Adrenal gland (tissue), 9 donors: ENCODE measurements at regions not wholly inside any gene's neighbourhood (a gene's known extent, or its start where the extent isn't known, plus 50 kb on each side); places are given as distances from the start of the nearest gene placed in this dataset.
A peak's percentile ranks its signal among the peaks of the same experiment; 100 is the strongest.

Experiments used
- DNase-seq, 7 donors: peaks; one replicate each; pipeline ENCODE4 v3.0.0-alpha.2; 2019 to 2020
- H3K27ac ChIP-seq, 5 donors: fragments of 200-600 bp; sonication (generic) in 4 of 5; 1 replicate in 3 of 5; 2 replicates in 2 of 5; pipeline versions ENCODE4 v1.5.1 to v1.8.0; 2016 to 2020; ENCODE audit warnings: mild to moderate bottlenecking in 1 of 5
- H3K27me3 ChIP-seq: fragments of 200-600 bp; 2 replicates; pipeline ENCODE4 v1.8.0; 2021
- H3K36me3 ChIP-seq, 2 donors: fragments of 200-600 bp; replicated peaks in 1 of 2; 1 replicate in 1 of 2; 2 replicates in 1 of 2; pipeline versions ENCODE4 v1.5.1 to v1.8.0; 2018 to 2022
- H3K4me1 ChIP-seq, 2 donors: fragments of 200-600 bp; replicated peaks in 1 of 2; 1 replicate in 1 of 2; 2 replicates in 1 of 2; pipeline versions ENCODE4 v1.5.1 to v1.8.0; 2018 to 2021
- H3K4me3 ChIP-seq, 4 donors: fragments of 200-600 bp; sonication (generic) in 3 of 4; one replicate each; pipeline ENCODE4 v1.5.1; 2016 to 2018
- H3K9me3 ChIP-seq, 3 donors: fragments of 200-600 bp; sonication (generic) in 1 of 3; replicated peaks in 1 of 3; 1 replicate in 2 of 3; 2 replicates in 1 of 3; pipeline versions ENCODE4 v1.5.1 to v1.8.0; 2016 to 2021
- POLR2A ChIP-seq, 2 donors: fragments of 450-650 bp; IDR thresholded peaks; one replicate each; pipeline ENCODE4 v1.6.1; 2017; ENCODE audit warnings: antibody characterized with exemption in 2 of 2, mild to moderate bottlenecking in 2 of 2, moderate library complexity in 1 of 2
- WGBS, 4 donors: extraction: QIAGEN DNeasy Blood & Tissue Kit in 2 of 4; methylation state at CpG; one replicate each; pipeline versions ENCODE4 v1.1.5 to v1.1.7; 2013 to 2017; 5-methylcytosine and 5-hydroxymethylcytosine counted together
- intact Hi-C, 2 donors: fragments of 100-400 bp; cut with DNase I; formaldehyde crosslinking; loops; one replicate each; pipeline versions ENCODE4 v1.14.1 to v1.15.0; 2022 to 2023
- TF ChIP-seq, protein P1 (sequence below), 6 experiments: fragments of 450-650 bp in 4 of 6; fragments of 200-600 bp in 2 of 6; sonication (generic) in 1 of 6; IDR thresholded peaks; 1 replicate in 5 of 6; 2 replicates in 1 of 6; pipeline versions ENCODE4 v1.5.1 to v1.8.0; 2016 to 2021; ENCODE audit warnings: antibody characterized with exemption in 6 of 6, mild to moderate bottlenecking in 2 of 6, moderate library complexity in 1 of 6
- donor health status: healthy with polysubstance abuse.
- donor health status: Bipolar disorder and iron deficiency.
- donor health status: DM: yes; HTN: yes; CAD: no.
- donor health status: DM: no; HTN: no; CAD: no.
- donor health status: DM: no; HTN: no; CAD: no.

DNA sequence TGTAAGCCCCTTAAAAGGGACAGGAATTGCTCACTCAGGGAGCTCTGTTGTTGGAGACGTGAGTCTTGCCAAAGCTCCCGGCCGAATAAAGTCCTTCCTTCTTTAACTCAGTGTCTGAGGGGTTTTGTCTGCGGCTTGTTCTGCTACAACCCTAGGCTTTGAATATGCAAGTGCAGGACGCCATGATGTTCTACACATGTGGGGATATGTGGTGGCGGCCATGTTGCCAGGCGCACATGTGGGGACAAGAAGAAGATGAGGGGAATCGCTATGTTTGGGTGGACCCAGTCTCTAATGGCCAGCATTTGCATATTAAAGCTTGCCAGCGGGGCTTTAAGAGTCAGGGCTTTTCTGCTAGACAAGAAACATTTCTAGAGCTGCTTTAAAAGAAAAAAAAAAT, 96.8 kb upstream of the CA10 start:
- DNase-seq = no peak
- Histone ChIP-seq H3K36me3 (no peaks in the 10 kb centered on the region), H3K27ac (no peak overlapping the region), H3K4me1 (no peaks in the 10 kb centered on the region), H3K9me3 (no peaks in the 10 kb centered on the region), H3K27me3 (no peaks in the 10 kb centered on the region), H3K4me3 (no peak overlapping the region)
- intact Hi-C loops = no loop called here
- 78 to 86% (median 83%) methylated on average over 9 of the region's 9 CpGs for WGBS, 4 donors
- TF ChIP-seq POLR2A (IDR thresholded peaks at IDR 0.05) = no peak
- TF ChIP-seq, protein P1, sequence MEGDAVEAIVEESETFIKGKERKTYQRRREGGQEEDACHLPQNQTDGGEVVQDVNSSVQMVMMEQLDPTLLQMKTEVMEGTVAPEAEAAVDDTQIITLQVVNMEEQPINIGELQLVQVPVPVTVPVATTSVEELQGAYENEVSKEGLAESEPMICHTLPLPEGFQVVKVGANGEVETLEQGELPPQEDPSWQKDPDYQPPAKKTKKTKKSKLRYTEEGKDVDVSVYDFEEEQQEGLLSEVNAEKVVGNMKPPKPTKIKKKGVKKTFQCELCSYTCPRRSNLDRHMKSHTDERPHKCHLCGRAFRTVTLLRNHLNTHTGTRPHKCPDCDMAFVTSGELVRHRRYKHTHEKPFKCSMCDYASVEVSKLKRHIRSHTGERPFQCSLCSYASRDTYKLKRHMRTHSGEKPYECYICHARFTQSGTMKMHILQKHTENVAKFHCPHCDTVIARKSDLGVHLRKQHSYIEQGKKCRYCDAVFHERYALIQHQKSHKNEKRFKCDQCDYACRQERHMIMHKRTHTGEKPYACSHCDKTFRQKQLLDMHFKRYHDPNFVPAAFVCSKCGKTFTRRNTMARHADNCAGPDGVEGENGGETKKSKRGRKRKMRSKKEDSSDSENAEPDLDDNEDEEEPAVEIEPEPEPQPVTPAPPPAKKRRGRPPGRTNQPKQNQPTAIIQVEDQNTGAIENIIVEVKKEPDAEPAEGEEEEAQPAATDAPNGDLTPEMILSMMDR (IDR thresholded peaks at IDR 0.05) = no peak

GRCh38 chr17:52244689-52245088, 86.2 kb upstream of the CA10 start:
- Histone ChIP-seq H3K27ac (no peak overlapping the region), H3K9me3 (no peaks in the 10 kb centered on the region), H3K4me3 (no peak overlapping the region), H3K27me3 (no peaks in the 10 kb centered on the region), H3K4me1 (no peaks in the 10 kb centered on the region), H3K36me3 (no peaks in the 10 kb centered on the region)
- TF ChIP-seq POLR2A (IDR thresholded peaks at IDR 0.05) = no peak
- TF ChIP-seq, protein P1 (IDR thresholded peaks at IDR 0.05) = no peak
- DNase-seq = no peak
- intact Hi-C loops = no loop called here
- 90 to 94% (median 90%) methylated on average over 2 of the region's 2 CpGs for WGBS, 4 donors

DNA sequence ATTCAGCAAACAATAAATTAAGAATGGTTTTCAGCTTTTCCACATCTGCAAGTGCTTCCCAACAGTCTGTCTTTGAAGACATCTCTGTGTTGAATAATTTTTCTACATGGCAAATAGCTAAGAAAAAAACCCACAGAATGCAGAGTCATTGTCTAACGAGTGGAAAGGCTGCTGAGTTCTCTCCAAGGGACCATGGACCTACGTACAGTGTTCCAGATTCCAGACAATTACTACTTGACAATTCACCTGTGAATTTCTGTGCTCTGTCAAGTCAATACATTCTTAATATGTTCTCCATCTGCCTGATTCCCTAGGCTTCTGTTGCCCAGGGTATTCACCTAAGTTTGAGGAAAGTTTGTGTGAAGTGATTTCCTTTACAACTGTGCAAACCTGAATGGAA, 83.8 kb upstream of the CA10 start:
- no peak overlapping the region for H3K27ac ChIP-seq
- no peaks in the 10 kb centered on the region for H3K36me3 ChIP-seq
- DNase-seq = no peak
- no peak overlapping the region for H3K4me3 ChIP-seq
- H3K4me1 ChIP-seq = no peaks in the 10 kb centered on the region
- intact Hi-C loops = no loop called here
- WGBS, 4 donors = 62 to 83% (median 76%) methylated on average over 2 of the region's 2 CpGs
- TF ChIP-seq, protein P1 (IDR thresholded peaks at IDR 0.05) = no peak
- no peak for TF ChIP-seq POLR2A (IDR thresholded peaks at IDR 0.05)
- H3K9me3 ChIP-seq = no peaks in the 10 kb centered on the region
- no peaks in the 10 kb centered on the region for H3K27me3 ChIP-seq

- WGBS, 4 donors = 53 to 68% (median 65%) methylated on average over 6 of the region's 6 CpGs
Observed at GRCh38 chr17:52237151-52237550, 78.6 kb upstream of the CA10 start.

More at GRCh38 chr17:52237151-52237550, 78.6 kb upstream of the CA10 start:
- no peak overlapping the region for H3K4me3 ChIP-seq
- H3K27me3 ChIP-seq = no peaks in the 10 kb centered on the region
- no peaks in the 10 kb centered on the region for H3K9me3 ChIP-seq
- no peak overlapping the region for H3K27ac ChIP-seq
- DNase-seq = peak in 1 of 7 donors; percentile 1
- intact Hi-C loops = no loop called here
- TF ChIP-seq, protein P1 (IDR thresholded peaks at IDR 0.05) = no peak
- TF ChIP-seq POLR2A (IDR thresholded peaks at IDR 0.05) = no peak
- no peaks in the 10 kb centered on the region for H3K36me3 ChIP-seq
- H3K4me1 ChIP-seq = no peaks in the 10 kb centered on the region
